ENCODE measurements at regions not wholly inside any gene's neighbourhood (a gene's known extent, or its start where the extent isn't known, plus 50 kb on each side); places are given as distances from the start of the nearest gene placed in this dataset.

DNA sequence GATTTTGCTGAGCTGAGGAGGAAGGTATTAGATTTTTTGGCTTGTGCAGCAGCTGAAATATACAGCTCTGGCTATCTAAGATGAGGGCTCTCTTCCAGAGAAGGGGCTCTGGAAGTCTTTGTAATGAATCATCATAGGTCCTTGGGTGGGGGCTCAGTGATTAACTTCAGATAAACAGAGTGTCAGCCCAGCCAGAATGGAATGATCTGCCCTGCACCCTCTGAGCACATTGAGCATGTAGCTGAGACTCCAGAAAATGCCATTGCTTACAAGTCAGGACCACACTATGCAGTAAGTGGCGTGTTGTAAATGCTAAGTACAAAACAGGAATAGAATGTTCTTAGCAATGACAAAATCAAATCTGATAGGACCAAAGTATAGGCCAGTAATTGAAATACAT lies 836.0 kb downstream of the PDHA2 start:
- intact Hi-C loops (cut with DNase I): no loop called here

DNA sequence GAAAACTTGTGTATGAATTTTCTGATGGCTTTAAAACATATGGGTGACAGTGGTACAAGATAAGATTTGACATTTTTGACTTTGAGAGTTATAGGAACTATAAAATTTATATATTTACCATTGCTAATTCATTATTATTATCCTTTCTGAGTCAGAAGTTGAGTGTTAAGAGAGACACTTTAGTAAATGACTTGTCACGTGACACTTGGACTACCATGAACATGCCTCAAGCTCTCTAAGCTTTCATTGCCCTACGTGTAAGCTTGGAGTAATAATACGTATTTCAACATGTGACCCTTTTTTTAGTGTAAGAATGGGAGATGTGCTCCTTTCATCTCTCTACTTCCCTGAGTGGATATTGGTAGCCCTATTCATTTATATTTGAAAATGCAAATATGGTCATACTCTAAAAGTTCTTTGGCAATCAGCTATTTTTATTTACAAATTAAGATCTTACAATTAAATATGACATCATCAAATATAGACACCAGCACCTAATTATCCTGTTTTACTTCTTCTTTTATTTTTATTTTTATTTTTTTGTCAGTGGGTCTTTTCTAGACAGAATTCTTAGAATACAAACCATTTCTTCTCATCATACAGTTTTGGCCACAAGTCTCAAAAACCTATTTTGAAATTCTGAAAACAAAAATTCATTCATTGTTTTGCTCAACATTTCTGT lies 837.0 kb downstream of the PDHA2 start:
- TF ChIP-seq, protein P1, sequence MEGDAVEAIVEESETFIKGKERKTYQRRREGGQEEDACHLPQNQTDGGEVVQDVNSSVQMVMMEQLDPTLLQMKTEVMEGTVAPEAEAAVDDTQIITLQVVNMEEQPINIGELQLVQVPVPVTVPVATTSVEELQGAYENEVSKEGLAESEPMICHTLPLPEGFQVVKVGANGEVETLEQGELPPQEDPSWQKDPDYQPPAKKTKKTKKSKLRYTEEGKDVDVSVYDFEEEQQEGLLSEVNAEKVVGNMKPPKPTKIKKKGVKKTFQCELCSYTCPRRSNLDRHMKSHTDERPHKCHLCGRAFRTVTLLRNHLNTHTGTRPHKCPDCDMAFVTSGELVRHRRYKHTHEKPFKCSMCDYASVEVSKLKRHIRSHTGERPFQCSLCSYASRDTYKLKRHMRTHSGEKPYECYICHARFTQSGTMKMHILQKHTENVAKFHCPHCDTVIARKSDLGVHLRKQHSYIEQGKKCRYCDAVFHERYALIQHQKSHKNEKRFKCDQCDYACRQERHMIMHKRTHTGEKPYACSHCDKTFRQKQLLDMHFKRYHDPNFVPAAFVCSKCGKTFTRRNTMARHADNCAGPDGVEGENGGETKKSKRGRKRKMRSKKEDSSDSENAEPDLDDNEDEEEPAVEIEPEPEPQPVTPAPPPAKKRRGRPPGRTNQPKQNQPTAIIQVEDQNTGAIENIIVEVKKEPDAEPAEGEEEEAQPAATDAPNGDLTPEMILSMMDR (IDR thresholded peaks at IDR 0.05; ENCODE audit: borderline replicate concordance, extremely low read depth, insufficient read depth): no peak
- intact Hi-C loops (cut with DNase I): no loop called here
- DNase-seq (no peak), FAIRE-seq (no peak)
- Histone ChIP-seq H3K27ac (ENCODE audit: low read depth in 2 of 2, low read length in 2 of 2) (no peak overlapping the region), H3K9me3 (ENCODE audit: control insufficient read depth in 2 of 3, insufficient read depth in 1 of 3, low read length in 3 of 3) (no peaks in the 10 kb centered on the region), H3K27me3 (ENCODE audit: control insufficient read depth, insufficient read depth, low read length) (no peaks in the 10 kb centered on the region), H3K9ac (ENCODE audit: low read length in 3 of 3) (no peak overlapping the region), H3K4me1 (ENCODE audit: control insufficient read depth in 2 of 3, insufficient read depth in 2 of 3, low read depth in 1 of 3, low read length in 3 of 3) (no peaks in the 10 kb centered on the region), H3K36me3 (ENCODE audit: control insufficient read depth in 2 of 3, insufficient read depth in 3 of 3, low read length in 3 of 3) (no peaks in the 10 kb centered on the region), H3K4me3 (ENCODE audit: low read length in 3 of 3) (no peak overlapping the region)

More for the DNA sequence above, 836.0 kb downstream of the PDHA2 start:
- no peak overlapping the region for H3K9ac ChIP-seq (ENCODE audit: low read length in 3 of 3)
- H3K27me3 ChIP-seq (ENCODE audit: control insufficient read depth, insufficient read depth, low read length): no peaks in the 10 kb centered on the region
- DNase-seq (no peak), FAIRE-seq (no peak)
- H3K9me3 ChIP-seq (ENCODE audit: control insufficient read depth in 2 of 3, insufficient read depth in 1 of 3, low read length in 3 of 3): no peaks in the 10 kb centered on the region
- TF ChIP-seq, protein P1 (IDR thresholded peaks at IDR 0.05; ENCODE audit: borderline replicate concordance, extremely low read depth, insufficient read depth): no peak
- H3K4me3 ChIP-seq (ENCODE audit: low read length in 3 of 3): no peak overlapping the region
- H3K36me3 ChIP-seq (ENCODE audit: control insufficient read depth in 2 of 3, insufficient read depth in 3 of 3, low read length in 3 of 3): no peaks in the 10 kb centered on the region
- no peak overlapping the region for H3K27ac ChIP-seq (ENCODE audit: low read depth in 2 of 2, low read length in 2 of 2)
- H3K4me1 ChIP-seq (ENCODE audit: control insufficient read depth in 2 of 3, insufficient read depth in 2 of 3, low read depth in 1 of 3, low read length in 3 of 3): no peaks in the 10 kb centered on the region

DNA sequence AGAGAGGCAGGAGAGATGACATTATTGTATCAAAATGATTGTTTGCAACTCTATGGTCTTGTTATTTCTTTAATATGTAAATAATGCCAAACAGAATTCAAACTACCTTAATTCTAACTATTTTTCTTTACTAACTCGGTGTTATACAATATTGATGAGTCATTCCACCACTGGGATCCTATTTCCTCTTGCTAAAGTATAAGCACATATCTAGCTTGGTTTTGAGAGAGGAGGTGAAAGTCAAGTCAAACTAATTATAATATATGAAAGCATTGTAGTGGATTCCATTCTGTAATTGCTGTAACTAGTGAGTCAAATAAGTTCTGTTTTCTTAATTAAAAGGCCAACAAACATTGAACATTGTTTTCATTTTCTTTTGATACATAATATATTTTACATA lies 837.6 kb downstream of the PDHA2 start:
- no peaks in the 10 kb centered on the region for H3K27me3 ChIP-seq (ENCODE audit: control insufficient read depth, insufficient read depth, low read length)
- H3K9me3 ChIP-seq (ENCODE audit: control insufficient read depth in 2 of 3, insufficient read depth in 1 of 3, low read length in 3 of 3): no peaks in the 10 kb centered on the region
- no peak overlapping the region for H3K27ac ChIP-seq (ENCODE audit: low read depth in 2 of 2, low read length in 2 of 2)
- intact Hi-C loops (cut with DNase I): no loop called here
- no peaks in the 10 kb centered on the region for H3K4me1 ChIP-seq (ENCODE audit: control insufficient read depth in 2 of 3, insufficient read depth in 2 of 3, low read depth in 1 of 3, low read length in 3 of 3)
- H3K9ac ChIP-seq (ENCODE audit: low read length in 3 of 3): no peak overlapping the region
- DNase-seq (no peak), FAIRE-seq (no peak)
- TF ChIP-seq, protein P1 (IDR thresholded peaks at IDR 0.05; ENCODE audit: borderline replicate concordance, extremely low read depth, insufficient read depth): no peak
- no peaks in the 10 kb centered on the region for H3K36me3 ChIP-seq (ENCODE audit: control insufficient read depth in 2 of 3, insufficient read depth in 3 of 3, low read length in 3 of 3)
- H3K4me3 ChIP-seq (ENCODE audit: low read length in 3 of 3): no peak overlapping the region

DNA sequence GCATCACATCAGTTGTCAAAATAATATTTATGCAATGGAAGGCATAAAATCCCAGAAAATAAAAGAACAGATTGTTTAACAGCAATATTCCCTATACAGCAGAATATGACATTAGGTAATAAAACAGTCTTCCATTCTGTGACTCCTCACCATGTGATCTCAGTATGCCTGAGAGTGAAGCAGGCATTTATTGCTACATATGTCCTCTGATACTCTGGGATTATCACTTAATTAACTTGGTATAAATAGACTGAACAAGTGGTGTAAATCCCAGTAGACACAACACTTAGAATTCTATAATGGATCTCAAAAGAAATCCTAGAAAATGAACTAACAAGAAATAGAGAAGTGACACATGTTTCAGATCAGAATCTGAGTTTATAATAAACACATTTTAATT lies 841.3 kb downstream of the PDHA2 start:
- DNase-seq (no peak), FAIRE-seq (no peak)
- no peak overlapping the region for H3K9ac ChIP-seq (ENCODE audit: low read length in 3 of 3)

More for the DNA sequence above, 841.3 kb downstream of the PDHA2 start:
- Histone ChIP-seq H3K4me1 (ENCODE audit: control insufficient read depth in 2 of 3, insufficient read depth in 2 of 3, low read depth in 1 of 3, low read length in 3 of 3) (no peaks in the 10 kb centered on the region), H3K4me3 (ENCODE audit: low read length in 3 of 3) (no peak overlapping the region), H3K27ac (ENCODE audit: low read depth in 2 of 2, low read length in 2 of 2) (no peak overlapping the region), H3K36me3 (ENCODE audit: control insufficient read depth in 2 of 3, insufficient read depth in 3 of 3, low read length in 3 of 3) (no peaks in the 10 kb centered on the region), H3K27me3 (ENCODE audit: control insufficient read depth, insufficient read depth, low read length) (no peaks in the 10 kb centered on the region), H3K9me3 (ENCODE audit: control insufficient read depth in 2 of 3, insufficient read depth in 1 of 3, low read length in 3 of 3) (no peaks in the 10 kb centered on the region)
- intact Hi-C loops (cut with DNase I): no loop called here
- TF ChIP-seq, protein P1 (IDR thresholded peaks at IDR 0.05; ENCODE audit: borderline replicate concordance, extremely low read depth, insufficient read depth): no peak

All from kidney (tissue), 13 donors.